ENCODE measurements at regions not wholly inside any gene's neighbourhood (a gene's known extent, or its start where the extent isn't known, plus 50 kb on each side); places are given as distances from the start of the nearest gene placed in this dataset.

- H3K9me3 ChIP-seq (ENCODE audit: control insufficient read depth in 4 of 4, insufficient read depth in 3 of 4, low read length in 3 of 4), result no peaks in the 10 kb centered on the region
- no peaks in the 10 kb centered on the region for H3K36me3 ChIP-seq (ENCODE audit: control insufficient read depth in 4 of 4, insufficient read depth in 4 of 4, low read length in 4 of 4)
- peaks cover 0 to 3% (median 0%) of the 10 kb centered on the region in 5 donors for H3K4me1 ChIP-seq (ENCODE audit: control insufficient read depth in 5 of 5, insufficient read depth in 5 of 5, low read length in 5 of 5)
- no peaks in the 10 kb centered on the region for H3K27me3 ChIP-seq (ENCODE audit: control insufficient read depth in 3 of 3, insufficient read depth in 3 of 3, low read length in 2 of 3)
- no peak for ATAC-seq (ENCODE audit: insufficient read depth, low FRiP score)
- no peak overlapping the region for H3K27ac ChIP-seq (ENCODE audit: low read depth in 1 of 2, low read length in 1 of 2)
- no peak overlapping the region for H3K4me3 ChIP-seq
- WGBS, 2 donors, result 82 to 89% methylated on average over 1 of the region's 1 CpG
- DNase-seq, result no peak
- TF ChIP-seq CTCF (IDR thresholded peaks at IDR 0.05; ENCODE audit: control extremely low read depth, extremely low read depth), result no peak
- H3K9ac ChIP-seq (ENCODE audit: insufficient read depth in 1 of 2, low read length in 2 of 2), result no peak overlapping the region
These were observed 295.6 kb upstream of the BMP2 start for GRCh38 chr20:6471871-6472270.

- TF ChIP-seq CTCF (IDR thresholded peaks at IDR 0.05; ENCODE audit: control extremely low read depth, extremely low read depth), result no peak
- Histone ChIP-seq H3K27me3 (ENCODE audit: control insufficient read depth in 3 of 3, insufficient read depth in 3 of 3, low read length in 2 of 3) (no peaks in the 10 kb centered on the region), H3K27ac (ENCODE audit: low read depth in 1 of 2, low read length in 1 of 2) (no peak overlapping the region), H3K36me3 (ENCODE audit: control insufficient read depth in 4 of 4, insufficient read depth in 4 of 4, low read length in 4 of 4) (no peaks in the 10 kb centered on the region), H3K9me3 (ENCODE audit: control insufficient read depth in 4 of 4, insufficient read depth in 3 of 4, low read length in 3 of 4) (no peaks in the 10 kb centered on the region), H3K9ac (ENCODE audit: insufficient read depth in 1 of 2, low read length in 2 of 2) (no peak overlapping the region), H3K4me1 (ENCODE audit: control insufficient read depth in 5 of 5, insufficient read depth in 5 of 5, low read length in 5 of 5) (peaks cover 0 to 3% (median 0%) of the 10 kb centered on the region in 5 donors), H3K4me3 (no peak overlapping the region)
- DNase-seq (no peak), ATAC-seq (ENCODE audit: insufficient read depth, low FRiP score) (no peak)
- WGBS, 2 donors, result 95 to 98% methylated on average over 5 of the region's 5 CpGs
These were observed 296.3 kb upstream of the BMP2 start for GRCh38 chr20:6471110-6471647.

GRCh38 chr20:6469695-6470094, 297.8 kb upstream of the BMP2 start:
- H3K27ac ChIP-seq (ENCODE audit: low read depth in 1 of 2, low read length in 1 of 2), result no peak overlapping the region
- TF ChIP-seq CTCF (IDR thresholded peaks at IDR 0.05; ENCODE audit: control extremely low read depth, extremely low read depth), result no peak
- no peaks in the 10 kb centered on the region for H3K27me3 ChIP-seq (ENCODE audit: control insufficient read depth in 3 of 3, insufficient read depth in 3 of 3, low read length in 2 of 3)
- H3K9ac ChIP-seq (ENCODE audit: insufficient read depth in 1 of 2, low read length in 2 of 2), result no peak overlapping the region
- peaks cover 0 to 6% (median 0%) of the 10 kb centered on the region in 5 donors for H3K4me1 ChIP-seq (ENCODE audit: control insufficient read depth in 5 of 5, insufficient read depth in 5 of 5, low read length in 5 of 5)
- H3K9me3 ChIP-seq (ENCODE audit: control insufficient read depth in 4 of 4, insufficient read depth in 3 of 4, low read length in 3 of 4), result no peaks in the 10 kb centered on the region
- WGBS, 2 donors, result 54 to 64% methylated on average over 4 of the region's 4 CpGs
- DNase-seq, result no peak
- no peak for ATAC-seq (ENCODE audit: insufficient read depth, low FRiP score)
- H3K4me3 ChIP-seq, result no peak overlapping the region
- H3K36me3 ChIP-seq (ENCODE audit: control insufficient read depth in 4 of 4, insufficient read depth in 4 of 4, low read length in 4 of 4), result no peaks in the 10 kb centered on the region
